DMS79 treated with DMSO at 0.1 percent for 48 hours (cell line): ENCODE measurements at regions not wholly inside any gene's neighbourhood (a gene's known extent, or its start where the extent isn't known, plus 50 kb on each side); places are given as distances from the start of the nearest gene placed in this dataset.
"Not testable (repeated sequence)": the region's sequence is repeated elsewhere in the genome, so short reads cannot be mapped to it uniquely, and the experiment has no call there.

ENCODE experiments used
- DNase-seq: peaks from one replicate; lab custom pipeline; 2025; lab: John Stamatoyannopoulos, UW

DNA sequence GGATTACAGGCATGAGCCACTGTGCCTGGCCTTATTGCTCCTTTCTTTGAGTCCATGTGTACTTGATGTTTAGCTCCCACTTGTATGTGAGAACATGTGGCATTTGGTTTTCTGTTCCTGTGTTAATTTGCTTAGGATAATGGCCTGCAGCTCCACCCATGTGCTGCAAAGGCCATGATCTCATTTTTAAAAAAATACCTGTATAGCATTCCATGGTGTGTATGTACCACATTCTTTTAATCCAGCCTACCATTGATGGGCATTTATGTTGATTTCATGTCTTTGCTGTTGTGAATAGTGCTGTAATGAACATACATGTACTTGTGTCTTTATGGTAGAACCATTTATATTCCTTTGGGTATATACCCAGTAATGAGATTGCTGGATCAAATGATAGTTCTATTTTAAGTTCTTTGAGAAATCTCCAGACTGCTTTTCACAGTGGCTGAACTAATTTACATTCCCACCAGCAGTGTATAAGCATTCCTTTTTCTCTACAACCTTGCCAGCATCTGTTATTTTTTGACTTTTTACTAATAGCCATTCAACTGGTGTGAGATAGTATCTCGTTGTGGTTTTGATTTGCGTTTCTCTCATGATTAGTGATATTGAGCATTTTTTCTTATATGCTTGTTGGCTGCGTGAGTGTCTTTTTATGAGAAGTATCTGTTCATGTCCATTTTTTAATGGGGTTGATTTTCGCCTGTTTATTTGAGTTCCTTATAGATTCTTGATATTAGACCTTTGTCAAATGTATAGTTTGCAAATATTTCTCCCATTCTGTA is 136.4 kb upstream of the SPRED2 start:
- not testable (repeated sequence) for DNase-seq

DNA sequence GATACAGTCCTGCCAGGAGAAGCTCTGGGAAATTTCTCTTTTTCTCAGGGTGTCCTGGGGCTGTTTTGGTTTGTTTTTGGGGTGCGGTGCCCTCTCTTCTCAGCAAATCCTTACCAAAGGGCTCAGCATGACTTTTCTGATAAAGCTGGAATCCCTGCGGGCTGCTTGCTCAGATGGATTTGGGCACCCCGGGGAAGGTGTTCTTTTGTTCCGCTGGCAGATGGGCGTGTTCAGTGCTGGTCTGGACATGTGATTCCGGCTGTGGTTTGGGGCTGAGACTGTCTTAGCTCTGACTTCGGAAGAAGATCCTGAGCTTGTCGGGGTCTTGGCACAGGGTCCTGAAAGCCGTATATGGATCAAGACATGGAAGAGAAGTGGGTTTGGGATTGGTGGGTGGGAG is 134.2 kb upstream of the SPRED2 start:
- no peak for DNase-seq

DNA sequence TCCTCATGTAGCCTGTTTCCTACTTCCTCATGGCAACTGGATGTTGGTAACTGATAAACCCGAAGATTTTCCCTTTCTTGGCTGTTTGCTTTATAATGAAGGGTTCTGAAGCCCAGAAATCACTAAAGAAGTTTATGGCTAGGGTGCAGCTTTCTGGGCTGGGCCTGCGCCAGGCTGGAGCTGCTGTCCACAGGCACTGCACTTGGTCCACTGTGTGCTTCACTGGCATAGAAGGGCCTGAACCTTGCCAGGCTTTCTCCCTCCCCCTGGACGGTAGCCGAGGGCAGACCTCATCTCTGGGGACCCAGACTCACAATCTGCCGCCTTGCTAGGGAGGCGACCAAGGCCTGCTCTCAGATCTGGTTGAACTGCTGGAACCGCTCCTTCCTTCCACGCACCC is 133.3 kb upstream of the SPRED2 start:
- DNase-seq, result no peak

DNA sequence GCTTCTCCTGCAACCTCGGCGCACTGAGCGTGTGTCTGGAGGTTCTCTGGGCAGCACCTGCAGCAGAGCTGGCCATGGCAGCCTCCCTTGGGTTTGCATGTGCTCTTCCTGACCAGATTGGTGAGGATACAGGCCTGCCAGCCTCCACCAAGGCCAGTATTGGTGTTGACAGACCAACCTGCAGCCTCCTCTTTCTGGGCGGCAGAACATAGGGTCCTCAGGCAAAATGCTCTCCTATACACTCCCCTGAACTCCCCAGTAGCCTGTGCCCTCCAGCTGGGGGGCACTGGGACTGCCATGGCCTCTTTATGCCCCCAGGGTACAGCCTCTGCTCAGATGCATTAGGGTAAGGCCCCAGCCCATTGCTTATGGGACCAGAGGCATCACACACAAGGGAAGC is 131.9 kb upstream of the SPRED2 start:
- DNase-seq, result no peak

DNA sequence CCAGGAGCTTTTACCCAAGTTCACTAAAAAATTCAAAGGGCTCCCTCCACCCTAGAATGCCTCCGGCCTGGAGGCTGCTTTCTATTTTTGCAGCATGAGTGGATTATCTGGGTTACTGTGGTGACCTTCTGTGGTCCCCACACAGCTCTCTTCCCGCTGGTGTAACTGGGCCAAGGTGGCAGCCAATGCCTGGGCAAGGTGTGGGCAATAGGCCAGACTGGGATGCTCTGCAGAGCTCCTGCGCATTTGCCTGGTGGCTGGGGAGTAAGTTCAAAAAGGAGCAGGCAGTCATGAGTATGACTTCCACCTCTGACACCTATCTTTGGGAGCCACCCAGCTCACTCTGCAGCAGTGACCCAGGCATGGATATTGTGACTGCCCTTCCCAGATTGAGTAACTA is 130.5 kb upstream of the SPRED2 start:
- DNase-seq, result no peak

DNA sequence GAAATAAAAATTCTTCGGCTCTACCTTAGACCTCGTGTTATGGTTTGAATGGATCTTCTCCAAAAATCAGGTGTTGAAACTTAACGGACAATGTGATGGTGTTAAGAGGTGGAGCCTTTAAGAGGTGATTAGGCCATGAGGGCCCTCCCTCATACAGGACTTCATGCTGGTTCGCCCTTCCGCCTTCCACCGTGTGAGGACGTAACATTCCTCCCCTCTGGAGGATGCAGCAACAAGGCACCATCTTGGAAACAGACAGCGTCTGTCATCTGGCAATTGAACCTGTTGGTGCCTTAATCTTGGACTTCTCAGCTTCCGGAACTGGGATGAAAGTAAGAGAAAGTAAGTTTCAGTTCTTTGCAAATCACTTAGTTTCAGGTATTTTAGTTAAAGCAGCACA is 126.3 kb upstream of the SPRED2 start:
- DNase-seq, result no peak

DNA sequence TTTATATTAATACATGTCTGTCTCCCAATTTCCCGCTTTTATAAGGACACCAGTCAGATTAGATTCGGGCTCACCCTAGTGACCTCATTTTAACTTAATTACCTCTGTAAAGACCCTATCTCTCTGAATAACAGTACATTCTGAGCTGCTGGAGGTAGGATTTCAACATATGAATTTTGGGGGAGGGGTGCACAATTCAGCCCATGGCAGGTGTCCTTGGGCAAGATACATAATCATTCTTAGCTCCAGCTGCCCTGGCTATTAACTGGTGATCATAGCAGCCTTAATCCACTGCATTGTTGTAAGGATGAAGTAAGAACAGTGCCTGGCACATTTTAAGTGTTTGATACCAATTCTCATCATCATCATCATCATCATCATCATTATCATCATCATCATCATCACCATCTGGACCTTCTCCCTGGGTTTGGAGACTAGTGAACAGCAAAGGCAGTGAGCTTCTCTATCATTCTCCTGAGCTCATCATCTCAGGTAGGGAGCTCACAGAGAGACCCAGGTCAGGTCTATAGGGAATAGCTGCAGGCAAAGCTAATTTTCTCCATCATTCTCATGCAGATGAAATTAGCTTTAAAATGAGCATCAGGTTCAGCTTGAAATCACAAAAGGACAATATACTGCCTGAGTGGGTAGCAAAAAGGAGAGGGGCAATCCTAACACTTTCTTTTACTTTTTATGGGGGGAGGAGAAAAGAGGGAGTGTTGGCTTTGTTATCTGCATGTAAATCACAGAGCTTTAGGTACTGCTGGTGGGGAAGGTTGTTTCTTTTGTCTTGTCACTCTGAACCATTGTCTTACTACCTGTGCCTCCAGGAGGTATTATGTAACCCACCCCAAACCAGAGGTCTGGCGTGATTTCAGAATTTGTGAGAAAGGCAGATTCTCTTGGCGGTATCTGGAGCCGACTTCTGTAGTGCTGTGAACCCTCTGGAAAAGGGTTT is 125.5 kb upstream of the SPRED2 start:
- no peak for DNase-seq

DNA sequence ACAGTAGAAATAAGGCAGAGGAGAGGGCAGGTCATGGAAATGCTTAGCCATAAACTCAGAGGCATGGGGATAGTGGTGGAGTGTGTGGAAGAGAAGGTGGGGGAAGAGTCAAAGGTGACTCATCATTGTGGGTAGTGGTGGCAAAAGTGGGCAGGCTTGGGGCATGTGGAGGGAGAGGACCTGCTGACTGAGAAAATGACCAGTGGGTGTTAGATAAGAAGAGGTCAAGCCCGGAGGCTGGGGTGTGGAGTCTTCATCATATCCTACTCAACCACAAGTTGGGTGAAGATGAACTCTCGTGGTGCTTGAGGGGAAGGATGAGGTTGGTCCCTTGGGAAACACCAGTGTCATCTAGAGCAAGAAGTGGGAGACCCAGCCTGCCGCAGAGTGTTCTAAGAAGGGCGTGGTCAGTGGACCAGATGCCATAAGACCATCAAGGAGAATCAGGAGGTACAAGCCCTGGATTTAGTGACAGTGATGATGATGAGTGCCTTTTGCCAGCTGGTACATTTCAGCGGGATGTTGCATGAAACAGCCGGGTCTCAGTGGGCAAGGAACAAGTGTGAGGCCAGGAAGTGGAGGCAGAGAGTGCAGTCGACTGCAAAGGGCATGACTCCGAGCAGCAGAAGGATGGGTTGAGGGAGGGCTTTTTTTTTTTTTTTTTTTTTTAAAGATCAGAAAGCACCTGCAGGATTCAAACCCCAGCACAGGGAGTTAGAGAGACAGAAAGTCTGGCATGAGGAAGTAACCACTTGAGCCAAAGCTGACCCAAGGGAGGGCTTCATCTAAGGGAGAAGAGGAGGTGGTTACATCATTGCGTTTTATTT is 122.6 kb upstream of the SPRED2 start:
- DNase-seq, result no peak

DNA sequence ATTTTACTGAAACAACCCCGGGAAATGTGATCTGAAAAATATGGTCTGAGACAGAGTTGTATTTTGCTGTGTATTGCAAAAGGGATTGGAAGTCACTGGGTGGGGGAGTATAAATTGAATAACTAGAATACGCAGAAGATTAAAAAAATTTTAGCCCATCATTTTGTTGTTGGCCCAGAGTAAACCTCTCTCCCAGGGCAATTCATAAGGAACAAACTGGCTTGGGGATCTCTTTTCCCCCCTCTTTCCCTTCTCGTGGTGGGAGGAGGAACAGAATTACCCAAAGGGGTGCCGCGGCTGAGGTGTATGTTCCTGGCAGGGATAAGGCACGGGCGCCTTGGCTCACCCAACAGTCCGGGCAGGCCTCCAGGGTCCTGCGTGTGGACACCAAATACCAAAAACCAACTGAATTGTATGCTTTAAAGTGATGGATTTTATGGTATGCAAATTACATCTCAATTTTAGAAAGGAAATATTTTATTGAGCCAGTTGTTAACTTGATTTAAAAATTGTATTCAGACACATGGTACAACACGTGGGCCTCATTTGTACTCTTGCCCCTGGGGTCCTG is 121.2 kb upstream of the SPRED2 start:
- DNase-seq, result no peak

DNA sequence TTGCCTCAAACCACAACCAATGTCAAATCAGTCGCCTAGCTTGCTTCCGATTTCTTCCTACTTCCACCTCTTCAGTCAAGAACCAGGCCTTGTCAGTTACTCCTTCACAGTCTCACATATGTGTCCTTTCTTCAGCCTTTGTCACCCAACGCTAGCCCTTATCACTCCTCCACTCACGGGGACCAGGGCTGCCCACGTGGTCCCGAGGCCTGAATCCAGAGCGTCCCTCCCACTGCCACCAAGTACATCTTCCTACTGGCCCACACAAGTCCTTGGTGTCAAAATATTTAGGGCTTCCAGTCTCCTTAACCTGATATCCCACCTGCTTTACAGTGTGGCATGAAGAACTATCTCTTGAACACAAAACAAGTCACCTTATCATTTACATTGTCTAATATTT is 119.1 kb upstream of the SPRED2 start:
- no peak for DNase-seq

DNA sequence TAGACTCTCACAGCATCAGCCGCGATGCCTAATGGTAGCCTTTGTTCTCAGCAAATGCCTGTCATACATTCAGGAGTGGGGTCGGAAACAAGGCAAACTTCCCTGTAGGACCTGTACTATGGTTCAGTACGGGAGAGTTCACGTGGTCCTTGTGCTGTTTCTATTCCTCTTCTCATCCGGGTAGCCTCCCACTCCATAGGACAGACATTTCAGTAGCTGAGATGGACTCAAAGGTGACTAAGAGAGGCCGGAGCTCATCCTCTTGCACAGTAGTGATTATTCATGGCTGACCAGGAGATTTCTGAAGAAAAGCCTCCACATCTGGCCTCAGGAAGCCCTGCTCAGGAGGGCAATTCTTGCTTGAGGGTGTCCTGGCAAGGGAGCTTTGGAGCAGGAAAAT is 117.8 kb upstream of the SPRED2 start:
- no peak for DNase-seq

DNA sequence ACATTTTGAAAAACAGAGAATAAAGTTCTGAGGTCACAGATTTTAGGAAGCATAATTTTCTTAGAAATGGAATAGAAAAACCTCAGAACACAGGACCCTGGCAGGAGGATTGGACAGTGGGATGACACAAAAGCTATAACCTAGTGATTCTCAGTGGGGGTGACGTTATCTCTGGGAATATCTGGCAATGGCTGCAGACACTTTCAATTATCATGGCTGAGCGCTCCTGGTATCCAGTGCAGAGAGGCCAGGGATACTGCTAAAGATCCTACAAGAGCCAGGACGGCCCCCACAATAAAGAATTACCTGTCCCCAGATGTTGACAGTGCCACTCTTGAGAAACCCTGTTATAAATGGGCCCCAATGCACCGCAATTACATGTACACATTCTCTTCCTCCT is 117.2 kb upstream of the SPRED2 start:
- no peak for DNase-seq

DNA sequence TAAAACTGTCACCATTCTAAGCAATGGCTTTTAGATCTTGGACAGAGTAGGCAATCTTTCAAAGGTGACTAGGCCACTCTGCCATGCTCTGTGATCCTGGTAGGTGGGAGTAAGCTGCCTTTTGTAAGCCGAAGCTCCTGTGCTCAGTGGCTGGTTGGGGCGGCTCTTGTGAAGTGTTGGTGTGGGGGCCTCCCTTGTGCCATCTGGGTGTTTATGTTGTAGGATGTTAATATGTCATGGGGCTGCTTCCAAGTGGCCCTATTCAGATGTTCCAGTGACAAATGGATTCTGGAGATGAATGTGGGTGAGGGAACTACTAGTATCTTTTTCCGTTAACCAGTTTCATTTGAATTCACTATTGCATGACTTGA is 116.8 kb upstream of the SPRED2 start:
- no peak for DNase-seq

DNA sequence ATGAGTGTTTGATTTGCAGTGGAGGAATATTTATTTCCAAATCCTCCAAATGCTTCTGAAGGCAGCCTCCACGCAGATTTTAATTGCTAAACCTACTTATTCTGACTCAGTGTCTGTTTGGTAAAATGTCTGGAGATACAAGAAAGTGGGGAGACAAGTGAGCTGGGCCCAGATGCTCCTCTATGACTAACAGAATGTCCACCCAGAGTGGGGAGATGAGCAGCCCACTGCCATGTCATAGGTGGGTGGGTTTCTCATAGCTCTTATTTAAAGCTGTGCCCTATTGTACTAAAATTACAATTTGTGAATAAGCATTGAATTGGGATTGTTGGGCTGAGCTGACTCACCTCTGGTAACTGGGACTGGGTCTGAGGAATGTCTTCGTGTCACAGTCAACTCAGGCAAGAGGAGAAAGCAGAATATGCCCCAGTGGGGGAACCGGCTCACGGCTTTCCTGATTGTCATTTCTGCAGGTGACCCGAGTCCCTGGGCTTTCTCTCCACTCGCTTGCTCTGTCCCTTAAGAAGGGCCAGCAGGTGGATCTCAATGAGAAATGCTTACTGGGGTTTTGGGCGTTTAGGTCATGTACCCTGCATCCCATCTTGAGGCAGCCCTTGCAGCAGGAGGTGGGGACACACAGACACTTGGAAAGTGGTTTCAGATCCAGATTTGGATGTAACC is 116.3 kb upstream of the SPRED2 start:
- no peak for DNase-seq

DNA sequence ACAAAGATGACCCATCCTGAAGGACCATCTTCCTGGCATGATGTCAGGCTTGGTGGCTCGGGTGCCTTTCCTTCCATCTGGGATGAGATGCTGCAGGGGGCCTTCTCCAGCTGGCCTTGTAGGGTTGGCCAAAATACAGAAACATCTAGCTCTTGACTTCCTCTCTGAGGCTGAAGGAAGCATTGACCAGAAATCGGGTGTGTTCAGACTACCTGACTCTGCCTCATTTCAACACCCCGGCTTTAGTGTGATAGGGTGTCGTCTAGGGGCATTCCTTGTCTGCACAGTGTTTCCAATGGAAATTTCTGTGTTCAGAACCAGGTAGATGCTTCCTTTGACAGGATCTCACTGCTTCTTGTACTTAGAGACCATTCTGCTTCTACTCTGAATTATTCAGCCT is 115.7 kb upstream of the SPRED2 start:
- no peak for DNase-seq

DNA sequence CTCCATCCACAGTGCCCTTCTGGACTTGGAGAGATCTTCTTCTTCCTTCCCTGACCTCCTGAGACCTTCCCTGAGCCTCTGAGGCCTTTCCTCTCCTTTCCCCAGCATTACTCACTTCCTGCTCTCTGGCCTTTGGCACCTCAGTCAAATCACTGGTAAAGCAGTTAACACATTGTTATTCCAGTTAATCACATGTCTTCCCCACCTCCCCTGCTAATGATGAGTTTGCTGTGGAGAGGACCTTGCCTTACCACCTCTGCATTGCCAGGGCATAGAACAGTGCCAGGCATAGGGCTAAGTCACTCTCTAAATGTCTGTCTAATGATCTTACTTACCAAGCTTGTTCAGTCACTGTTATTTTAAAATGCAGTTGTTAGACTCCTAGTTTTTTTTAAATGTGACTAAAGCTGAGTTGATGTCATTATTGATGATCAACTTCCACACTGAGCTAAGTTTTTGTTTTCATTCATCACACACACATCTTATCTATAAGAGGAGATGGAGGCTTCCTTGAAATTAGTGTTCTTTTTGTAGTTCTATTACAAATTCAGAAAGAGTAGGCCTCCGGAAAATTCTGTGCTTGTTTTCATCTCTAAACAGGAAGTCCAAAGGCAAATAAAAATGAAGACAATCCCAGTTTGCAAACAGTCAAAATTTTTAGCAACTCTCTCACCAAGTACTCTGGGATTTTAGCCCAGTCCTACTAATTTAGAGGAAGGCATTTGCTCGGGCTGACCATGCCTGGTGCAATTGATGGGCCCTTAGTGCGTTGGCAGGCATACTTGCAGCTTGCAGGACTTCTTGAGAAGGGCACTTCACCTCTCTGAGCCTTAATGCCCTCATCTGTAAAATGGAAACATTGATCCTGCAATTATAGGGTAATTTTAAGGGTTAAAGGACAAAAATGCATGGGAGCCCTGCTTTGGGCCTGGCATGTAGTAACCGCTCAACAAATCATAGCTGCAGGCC is 113.7 kb upstream of the SPRED2 start:
- no peak for DNase-seq

DNA sequence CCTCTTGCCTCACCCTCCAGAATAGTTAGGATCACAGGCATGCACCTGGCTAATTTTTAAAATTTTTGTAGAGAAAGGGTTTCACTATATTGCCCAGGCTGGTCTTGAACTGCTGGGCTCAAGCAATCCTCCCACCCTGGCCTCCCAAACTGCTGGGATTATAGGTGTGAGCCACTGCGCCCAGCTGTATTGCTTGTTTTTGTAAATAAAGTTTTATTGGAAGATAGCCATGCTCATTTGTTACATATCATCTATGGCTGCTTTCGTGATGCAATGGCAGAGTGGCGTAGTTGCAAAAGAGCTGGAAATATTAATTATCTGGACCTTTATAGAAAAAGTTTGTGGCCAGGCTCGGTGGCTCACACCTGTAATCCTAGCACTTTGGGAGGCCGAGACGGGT is 109.4 kb upstream of the SPRED2 start:
- no peak for DNase-seq

DNA sequence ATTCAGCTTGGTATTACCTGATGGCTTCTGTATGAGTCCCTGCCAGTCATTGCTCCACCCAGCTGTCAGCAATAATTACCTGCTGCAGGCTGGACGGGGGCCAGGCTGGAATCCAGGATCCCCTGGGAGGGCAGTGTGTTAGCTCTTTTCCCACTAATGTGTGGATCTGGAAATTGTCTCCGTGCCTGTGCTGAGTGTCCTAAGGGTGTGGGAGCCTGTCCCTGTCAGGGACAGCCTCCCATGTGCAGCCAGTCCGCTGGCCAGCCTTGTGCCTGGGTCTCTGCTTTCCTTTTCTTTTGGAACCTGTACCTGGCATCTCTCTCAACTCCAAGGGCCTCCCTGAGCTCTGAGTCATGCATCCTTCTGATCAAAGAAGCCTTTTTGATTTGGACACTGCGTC is 107.2 kb upstream of the SPRED2 start:
- no peak for DNase-seq

DNA sequence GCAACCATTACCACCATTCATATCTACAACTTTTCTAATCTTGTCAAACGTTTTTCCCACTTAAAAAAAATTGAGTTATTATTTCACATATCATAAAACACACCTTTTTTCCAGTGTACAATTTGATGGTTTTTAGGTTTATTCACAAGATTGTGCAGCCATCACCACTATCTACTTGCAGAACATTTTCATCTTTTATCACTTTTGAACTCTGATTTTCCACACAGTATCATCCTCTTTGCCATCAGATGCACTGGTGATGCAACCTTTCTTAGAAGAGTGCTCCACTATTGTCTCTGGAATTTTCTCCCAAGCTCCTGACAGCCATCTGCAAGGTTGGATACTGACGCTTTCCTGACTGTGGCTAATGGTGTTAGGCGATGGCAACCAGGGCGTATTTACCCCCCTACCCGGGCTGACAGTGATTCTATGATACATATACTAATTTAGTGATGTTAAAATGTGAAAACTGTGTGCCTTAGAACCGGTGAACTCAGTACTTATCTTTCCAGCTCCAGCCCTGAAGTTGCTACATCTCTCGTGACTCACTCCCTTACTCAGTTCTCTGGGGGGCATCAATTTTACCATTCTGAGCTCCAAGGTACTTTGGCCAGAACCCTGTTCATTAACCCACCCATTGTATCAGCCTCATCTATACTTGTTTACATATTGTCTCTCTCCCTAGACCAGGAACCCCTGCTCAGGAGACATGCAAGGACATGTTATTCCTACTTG is 105.4 kb upstream of the SPRED2 start:
- DNase-seq, result no peak

DNA sequence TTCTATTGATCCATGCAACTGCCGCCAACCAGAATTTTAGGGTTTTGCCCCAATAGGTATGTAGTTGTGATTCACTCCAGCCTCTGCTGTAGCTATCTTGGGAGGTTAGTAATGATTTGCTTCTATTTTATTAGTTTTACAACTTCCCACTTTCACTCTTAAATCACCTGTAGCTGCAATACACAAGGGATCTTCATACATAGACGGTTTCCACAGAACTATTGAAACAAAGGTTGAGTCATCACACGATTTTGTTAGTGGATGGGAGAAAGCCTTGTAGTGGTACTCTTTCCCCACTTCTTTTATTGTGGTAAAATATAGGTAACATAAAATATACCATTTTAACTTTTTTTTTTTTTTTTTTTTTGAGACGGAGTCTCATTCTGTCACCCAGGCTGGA is 104.2 kb upstream of the SPRED2 start:
- DNase-seq, result no peak
